GM19468 (cell line): ENCODE measurements at regions not wholly inside any gene's neighbourhood (a gene's known extent, or its start where the extent isn't known, plus 50 kb on each side); places are given as distances from the start of the nearest gene placed in this dataset.

Source experiments
- ATAC-seq: cut with Tn5 transposase; IDR thresholded peaks from one replicate; pipeline ENCODE4 v1.9.1; 2021; ENCODE audit warnings: mild to moderate bottlenecking, moderate library complexity, moderate number of reproducible peaks; ENCODE audit not compliant: unreplicated experiment; ENCODE audit errors: extremely low read depth

DNA sequence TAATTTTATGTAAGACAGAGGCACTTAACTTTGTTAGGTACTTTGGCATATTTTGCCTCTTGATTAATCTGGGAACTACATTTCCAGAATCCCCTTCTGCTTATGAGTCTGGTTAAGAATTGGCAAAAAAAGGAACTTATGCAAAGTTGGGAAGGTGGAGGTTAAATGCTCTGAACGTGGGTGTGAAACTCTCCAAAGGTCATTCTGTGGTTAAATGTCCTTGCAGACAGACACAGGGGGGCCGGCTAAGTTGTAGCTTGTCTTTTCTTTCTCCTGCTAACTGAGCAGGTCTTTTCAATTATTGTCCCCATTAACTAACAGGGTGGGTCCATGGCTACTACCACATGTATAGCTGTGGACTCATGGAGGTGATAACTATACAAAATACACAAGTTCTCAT lies 248.6 kb upstream of the NOVA1 start:
- no peak for ATAC-seq

DNA sequence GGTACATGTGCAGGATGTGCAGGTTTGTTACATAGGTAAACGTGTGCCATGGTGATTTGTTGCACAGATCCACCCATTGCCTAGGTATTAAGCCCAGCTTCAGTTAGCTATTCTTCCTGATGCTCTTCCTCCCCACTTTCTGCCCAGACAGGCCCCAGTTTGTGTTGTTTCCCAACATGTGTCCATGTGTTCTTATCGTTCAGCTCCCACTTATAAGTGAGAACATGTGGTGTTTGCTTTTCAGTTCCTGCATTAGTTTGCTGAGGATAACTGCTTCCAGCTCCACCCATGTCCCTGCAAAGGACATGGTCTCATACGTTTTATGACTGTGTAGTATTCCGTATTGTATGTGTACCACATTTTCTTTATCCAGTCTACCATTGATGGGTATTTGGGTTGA lies 251.7 kb upstream of the NOVA1 start:
- ATAC-seq: no peak

DNA sequence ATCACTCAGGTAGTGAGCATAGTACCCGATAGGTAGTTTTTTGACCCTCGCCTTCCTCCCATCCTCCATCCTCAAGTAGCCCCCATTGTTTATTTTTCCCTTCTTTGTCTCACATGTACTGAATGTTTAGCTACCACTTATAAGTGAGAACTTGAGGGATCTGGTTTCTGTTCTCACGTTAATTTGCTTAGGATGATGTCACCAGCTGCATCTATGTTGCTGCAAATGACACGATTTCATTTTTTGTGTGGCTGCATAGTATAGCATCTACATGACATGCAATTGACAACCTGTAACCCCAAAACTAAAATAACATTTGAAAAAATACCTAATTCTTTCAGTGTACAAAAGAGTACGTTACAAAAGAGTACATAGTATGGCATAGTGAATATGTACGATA lies 254.0 kb upstream of the NOVA1 start:
- no peak for ATAC-seq

DNA sequence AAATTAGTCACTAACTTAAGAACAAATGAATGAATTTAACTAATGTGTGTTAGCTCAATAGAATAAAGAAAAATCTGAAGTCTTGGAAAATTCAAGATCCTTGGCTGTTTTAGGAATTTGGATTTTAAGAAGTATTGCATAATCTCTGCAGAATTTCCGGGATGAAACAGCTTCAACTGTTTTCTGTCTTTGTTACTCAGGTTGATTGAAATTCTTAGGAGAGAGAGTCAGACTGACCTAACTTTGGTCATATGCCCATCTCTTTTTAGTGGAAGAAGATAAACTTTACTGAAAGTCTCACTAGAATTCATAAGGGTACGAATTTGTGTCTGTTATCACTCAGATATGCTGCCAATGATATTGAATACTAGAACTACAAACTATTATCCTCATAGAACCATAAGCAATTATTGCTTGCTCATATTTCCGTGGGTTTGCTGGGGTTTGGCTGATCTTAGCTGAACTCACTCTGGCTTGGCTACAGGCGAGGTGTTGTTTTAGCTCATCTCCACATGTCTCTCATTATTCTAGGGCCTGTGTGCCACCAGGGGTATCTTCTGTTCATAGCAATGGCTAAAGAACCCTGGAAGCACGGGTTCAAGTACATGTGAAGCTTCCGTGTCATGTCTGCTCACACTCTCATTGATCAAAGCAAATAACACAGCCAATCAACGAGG lies 257.4 kb upstream of the NOVA1 start:
- ATAC-seq: no peak

DNA sequence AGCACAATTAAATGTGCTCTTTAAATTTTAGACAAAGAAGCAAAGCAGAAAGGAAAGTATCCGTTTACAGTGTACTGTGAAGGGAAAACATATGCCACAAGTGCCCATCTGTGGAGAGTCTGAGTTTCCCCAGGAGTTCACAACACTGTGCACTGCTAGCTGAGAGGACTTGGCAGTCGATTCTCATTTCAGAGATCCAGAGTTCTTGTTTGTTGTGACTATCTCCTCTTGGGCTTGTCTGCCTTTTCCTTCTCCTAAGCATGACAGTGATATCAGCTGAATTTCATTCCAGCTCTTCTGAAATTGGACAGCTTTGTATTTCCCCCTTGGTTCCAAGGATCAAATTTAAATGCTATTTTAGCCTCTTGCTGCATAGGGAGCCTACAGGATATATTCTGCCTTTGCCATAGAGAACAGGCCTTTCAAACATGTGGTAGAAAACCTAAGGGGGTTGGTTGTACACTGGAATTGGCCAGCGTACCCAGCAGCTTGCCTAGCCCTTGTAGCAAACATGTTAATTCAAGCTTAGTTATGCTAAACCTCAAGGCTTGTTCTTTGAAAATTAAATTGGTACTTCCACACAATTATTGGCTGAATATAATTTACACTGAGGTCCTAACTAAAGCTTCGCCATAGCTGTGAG lies 259.2 kb upstream of the NOVA1 start:
- ATAC-seq: no peak

DNA sequence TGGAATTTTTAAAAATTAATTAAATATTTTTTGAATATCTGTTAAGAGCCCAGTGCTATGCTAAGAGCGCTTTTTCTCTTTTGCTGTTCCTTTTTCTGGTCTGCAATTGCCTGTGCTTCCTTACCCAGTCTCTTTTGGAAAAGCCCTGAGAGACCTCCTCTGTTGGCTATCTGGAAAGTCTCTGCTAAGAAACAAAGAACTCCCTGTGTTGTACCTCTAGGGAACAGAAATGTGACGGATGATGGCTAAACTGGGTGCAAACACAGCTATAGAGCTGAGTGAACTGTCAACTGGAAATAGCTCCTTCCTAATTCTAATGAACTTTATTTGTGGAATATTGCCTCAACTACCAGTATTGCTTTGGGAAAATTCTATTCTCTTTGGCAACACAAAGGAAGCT lies 261.6 kb upstream of the NOVA1 start:
- ATAC-seq: no peak

DNA sequence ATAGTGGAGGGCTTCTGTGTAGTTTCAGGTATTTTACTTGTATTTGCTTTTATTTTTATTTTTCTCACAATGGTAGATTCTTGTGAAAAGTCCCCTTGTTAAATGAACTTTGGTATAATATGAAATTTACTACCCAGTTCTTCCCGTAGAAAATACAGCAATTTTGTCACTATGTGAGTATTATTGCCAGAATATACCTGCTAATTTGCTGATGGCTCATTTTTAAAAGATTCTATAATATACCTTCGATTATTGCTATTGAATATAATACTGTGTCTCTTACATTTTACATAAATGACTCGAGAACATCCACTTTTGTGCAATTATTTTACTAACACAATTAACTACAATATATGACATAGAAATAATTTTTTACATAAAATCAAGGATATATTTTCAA lies 262.3 kb upstream of the NOVA1 start:
- ATAC-seq: no peak

DNA sequence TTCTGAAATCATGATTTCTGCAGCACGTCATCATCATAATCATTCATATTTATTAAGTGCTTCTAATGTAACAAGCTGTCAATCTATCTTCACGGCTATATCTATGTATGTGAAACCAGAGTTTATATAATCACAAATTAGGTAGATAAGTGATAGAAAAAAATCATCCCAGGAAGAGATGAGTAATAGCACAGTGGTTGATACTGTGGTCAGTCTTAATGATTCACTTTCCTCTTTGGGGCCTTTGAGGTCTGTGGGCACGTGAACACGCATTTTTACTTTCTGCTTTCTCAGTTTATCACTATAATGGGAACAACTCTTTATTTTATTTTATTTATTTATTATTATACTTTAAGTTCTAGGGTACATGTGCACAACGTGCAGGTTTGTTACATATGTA lies 265.9 kb upstream of the NOVA1 start:
- no peak for ATAC-seq

DNA sequence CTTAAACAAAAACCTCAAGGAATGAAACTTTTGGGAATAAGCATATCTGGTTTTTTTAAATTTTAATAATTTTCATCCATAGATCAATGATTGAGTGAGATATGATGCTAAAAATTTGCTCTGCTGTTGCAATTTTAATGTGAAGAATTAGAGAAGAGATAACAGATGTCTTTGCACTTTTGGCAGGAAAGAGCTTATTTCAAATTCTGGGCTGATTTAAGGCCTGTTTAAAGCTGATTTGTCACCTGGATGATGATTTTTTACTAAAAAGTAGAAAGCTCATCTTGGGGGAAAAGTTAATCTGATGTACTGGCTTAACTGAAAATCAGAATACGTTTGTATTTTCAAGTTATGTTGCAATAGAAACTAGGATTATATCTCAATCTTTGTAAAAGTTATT lies 268.9 kb upstream of the NOVA1 start:
- no peak for ATAC-seq

DNA sequence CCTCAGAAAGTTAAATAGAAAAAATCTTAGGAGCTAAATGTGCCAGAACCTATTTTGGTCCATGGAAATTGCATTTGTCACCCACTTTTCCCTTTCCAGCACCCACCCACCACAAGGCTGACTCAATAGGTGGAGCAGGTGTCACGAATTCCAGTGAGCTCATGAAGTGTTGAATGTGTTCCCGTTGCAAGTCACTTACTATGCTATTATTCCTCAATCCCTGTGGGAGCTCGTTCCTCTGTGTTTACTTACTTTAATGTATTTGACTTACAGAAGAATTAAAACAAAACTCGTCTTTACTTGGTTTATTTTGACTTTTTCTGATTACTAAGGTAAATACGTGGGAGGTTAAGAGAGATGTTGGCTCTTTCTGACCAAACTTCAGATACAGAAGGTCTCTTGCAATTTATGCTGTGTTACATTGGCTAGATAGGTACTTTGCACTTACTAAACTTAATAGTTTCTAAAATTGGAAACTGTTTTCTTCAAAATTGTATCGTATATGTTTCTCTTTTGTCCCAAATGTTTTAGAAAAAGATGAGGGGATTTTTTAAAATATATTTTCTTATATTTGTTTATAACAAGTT lies 269.4 kb upstream of the NOVA1 start:
- no peak for ATAC-seq

DNA sequence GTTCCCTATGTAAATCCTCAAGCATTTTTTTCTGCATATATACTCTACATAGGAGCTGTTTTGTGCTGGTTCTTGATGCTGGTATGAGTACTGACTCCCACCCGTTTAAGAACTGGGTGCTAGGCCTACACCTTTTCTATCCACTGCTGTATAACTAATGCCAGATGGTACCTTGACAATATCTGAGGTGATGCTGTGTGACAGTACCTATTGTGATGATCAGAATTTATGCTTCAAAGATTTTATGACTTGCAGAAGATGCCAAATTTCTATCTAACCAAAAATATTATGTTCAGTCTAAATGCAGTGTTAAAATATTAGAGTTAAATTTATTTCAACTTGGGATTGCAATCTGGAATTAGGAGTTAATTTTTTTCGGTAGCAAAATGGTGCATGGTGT lies 272.3 kb upstream of the NOVA1 start:
- ATAC-seq: no peak

DNA sequence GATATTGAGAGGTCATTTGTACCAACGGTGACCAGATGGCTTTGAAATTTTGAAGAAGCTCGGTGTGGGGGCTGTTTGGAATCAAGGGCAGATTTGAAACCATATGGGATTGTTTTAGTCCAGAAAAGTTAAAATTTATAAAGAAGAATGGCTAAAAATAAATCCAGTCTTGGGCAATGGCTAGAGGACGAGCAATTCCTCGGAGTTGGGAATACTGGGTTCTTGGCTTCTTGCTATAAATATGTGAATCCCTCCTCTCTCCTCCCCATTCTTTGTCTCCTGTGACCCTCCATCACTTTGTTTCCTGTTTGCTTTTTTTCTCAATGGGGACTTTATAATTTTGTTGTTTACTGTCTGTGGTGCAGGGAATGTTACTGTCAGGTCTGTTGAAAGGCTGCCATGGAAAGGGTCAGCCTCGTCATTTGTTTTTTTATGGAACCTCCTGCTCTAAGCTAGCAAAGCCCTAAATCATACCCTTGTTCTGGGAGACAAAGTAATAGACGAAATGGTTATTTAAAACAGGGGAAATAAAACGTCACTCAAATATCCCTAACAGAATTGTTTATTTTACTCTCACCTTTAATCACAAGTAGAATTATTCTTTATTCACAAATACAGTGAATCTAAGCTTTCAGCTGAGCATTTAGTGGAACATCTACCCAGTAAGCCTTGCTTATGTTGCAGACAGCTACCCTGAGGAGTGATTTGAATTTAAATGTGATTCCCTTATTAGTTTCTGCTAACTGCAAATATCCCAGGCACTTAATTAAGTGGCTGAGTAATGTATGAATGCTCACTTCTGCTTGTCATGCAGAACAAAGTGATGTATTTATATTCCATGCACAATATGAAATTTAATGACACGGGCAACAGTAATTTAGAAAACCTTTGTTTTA lies 273.1 kb upstream of the NOVA1 start:
- ATAC-seq: no peak

DNA sequence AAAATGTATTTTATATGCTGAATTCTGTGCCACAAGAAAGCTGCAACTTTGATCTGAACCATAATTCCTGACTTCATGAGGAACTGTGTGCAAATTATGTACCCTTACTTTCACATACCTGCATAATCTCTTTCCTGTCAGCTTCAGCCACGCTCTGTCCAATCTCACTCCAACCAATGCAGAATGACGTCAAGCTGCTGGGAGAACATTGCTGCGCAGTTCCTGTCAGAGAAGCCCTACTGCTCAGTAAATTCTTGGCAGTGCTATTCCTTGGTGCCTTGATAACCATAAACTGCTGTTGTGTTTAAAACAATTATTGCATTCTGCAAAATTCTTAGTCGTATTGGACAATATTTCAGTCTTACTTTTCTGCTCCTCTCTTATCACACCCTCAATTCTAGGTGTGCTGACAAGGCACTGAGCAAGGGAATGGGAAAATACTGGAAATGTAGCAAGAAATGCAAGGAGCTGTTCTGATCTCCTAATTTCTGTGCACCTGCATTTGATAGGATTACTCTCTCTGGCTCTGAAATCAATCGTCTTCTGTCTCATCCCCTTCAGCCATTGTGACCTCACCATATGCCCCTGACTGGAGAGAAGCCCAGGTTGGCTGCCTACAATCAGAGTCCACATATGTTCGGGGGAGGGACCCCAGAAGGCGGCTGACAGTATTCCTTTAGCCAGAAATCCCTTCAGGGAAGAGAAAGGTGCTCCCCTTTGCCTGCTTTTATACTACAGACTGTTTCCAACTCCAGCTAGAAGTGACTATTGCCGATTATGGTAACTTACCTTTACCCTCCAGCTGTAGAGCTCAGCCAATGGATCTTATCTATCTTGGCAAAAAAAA lies 274.9 kb upstream of the NOVA1 start:
- no peak for ATAC-seq

DNA sequence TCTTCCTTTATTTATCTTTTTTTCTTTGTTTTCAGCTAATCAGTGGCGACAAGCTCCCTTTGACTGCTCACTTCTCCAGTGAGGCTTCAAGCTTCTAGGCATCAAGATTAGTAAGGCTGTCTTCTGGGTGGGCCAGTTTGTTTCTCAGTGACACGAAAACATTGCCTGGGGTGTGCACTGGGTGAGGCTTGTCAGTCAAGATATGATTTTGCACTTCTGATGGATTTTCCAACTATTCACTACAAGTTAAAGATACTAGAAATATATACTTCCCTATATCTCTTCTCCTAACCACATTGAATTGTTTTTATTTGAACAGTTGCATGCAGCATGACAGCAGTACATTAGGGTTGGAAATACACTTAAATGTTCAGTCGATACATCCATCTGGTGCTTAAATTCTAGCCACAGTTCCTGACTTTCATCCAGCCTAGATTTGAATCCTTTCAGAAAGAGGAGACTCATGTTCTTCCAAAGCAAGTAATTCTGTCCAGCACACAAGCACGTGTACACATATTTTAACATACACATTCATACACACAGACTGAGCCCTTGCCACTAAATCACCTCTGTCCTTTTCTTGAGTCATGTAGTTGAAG lies 275.6 kb upstream of the NOVA1 start:
- no peak for ATAC-seq

DNA sequence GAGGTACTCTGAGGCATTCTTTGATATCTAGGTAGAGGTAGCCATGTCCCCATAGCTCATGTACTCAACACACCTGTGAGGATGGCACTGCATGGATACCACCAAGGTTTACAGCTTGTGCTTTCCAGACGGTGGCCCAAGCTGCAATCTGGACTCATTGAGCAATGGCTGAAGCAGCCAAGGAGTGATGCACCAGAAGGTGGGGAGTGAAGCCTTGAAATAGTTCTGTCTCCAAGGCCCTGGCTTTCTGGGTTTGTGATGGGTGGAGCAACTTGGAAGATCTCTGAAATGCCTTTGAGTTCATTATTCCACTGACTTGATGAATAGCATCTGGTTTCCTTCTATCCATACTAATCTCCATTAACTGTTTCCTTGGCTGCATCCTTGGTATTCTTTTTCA lies 290.0 kb upstream of the NOVA1 start:
- no peak for ATAC-seq

DNA sequence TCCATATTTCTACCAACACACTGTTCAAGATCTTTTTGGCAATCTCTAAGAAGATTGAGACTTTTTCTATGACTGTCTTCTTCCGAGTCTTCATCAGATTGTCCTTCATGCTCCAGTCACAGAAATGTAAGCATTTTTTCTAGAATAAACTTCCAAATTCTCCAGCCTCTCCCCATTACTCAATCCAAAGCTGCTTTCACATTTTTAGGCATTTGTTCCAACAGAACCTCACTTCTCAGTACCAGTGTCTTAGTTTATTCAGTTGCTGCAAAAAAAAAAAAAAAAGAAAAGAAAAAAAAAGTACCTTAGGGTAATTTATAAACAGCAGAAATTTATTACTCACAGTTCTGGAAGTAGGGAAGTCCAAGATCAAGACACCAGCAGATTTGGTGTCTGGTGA lies 290.8 kb upstream of the NOVA1 start:
- ATAC-seq: no peak

DNA sequence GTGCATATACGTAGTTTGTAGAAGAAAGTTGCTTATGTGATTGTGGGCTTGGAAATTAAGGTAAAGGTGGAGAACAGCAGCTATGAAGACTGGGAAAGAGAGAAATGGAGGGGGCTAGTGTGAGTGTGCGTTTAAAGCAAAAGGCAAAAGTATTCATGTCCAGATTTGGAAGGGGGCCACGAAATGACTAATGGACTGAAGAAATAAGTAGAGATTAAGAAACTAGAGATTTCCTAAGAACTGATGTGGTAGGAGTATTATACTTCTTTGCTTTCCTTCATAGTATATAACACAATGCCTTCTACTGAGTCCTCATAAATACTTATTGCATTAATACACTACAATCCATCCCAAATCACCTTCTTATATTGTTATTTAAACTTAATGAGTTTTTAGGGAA lies 298.6 kb upstream of the NOVA1 start:
- no peak for ATAC-seq

DNA sequence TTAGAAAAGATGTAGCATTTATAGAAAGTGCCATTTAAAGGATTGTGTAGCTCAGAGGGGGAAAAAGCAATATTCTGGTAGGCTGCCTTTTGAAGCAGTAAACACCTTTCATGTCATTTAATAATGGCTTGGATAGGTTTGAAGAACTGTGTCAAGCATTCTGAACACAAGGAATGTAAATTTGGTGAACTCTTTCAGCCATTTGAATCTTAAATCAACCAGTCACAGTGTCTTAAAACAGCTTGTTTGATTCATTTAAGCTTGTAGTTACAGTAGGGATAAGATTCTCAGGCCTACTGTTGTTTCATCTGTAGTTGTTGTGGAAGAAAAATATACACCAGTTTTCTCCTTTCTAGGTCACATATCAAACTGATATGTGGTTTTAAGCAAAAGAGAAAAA lies 299.4 kb upstream of the NOVA1 start:
- no peak for ATAC-seq

DNA sequence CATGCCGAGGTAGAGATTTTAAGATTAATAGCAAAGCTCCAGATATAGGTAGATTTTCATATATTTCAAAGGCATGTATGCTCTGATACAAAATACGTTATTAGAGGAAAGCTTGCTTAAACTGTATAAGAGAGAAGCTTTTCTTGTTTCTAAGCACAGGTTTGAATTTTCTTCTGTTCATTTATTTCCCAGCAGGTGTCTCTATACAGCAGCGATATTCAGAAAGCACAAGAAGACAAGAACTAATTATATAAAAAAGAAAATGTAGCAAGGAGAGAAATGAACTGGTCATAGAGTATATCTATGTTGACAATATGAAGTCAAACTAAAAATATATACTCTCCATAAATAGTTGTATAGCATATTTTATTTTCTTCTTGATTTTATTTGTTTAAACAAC lies 307.4 kb upstream of the NOVA1 start:
- ATAC-seq: no peak

DNA sequence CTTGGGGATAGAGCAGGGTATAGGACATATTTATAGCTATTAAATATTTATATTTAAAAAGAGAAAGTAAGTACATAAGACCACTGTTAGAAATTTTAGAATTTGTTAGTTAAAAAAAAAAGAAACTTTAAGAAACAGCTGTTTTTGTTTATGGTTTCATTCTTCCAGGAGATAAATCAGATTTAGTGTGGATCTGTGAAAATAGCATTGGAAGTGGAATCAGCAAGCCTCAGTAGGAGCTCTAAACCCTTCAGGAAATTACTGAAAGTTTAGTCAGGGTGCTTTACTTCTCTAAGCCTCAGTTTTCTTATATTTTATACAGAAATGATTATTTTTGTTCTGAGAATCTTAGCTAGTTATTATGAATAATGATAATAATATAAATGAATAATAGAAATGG lies 316.0 kb upstream of the NOVA1 start:
- no peak for ATAC-seq
